Transverse colon (tissue), 4 donors: ENCODE measurements at regions not wholly inside any gene's neighbourhood (a gene's known extent, or its start where the extent isn't known, plus 50 kb on each side); places are given as distances from the start of the nearest gene placed in this dataset.

Experiments used
- CTCF ChIP-seq, 5 experiments: fragments of 200-600 bp in 3 of 5; fragments of 450-650 bp in 2 of 5; sonication (generic) in 3 of 5; IDR thresholded peaks; 1 replicate in 2 of 5; 2 replicates in 3 of 5; pipeline ENCODE4 v1.5.1; 2016 to 2017; ENCODE audit warnings: antibody characterized with exemption in 5 of 5, inconsistent platforms in 3 of 5, mild to moderate bottlenecking in 2 of 5, moderate library complexity in 1 of 5
- EP300 ChIP-seq: sonication (generic); formaldehyde crosslinking; IDR thresholded peaks from one replicate; pipeline ENCODE4 v1.6.1; 2017; ENCODE audit warnings: antibody characterized with exemption, low read depth
- POLR2A ChIP-seq: fragments of 450-650 bp; IDR thresholded peaks from one replicate; pipeline ENCODE4 v1.6.1; 2016; ENCODE audit warnings: antibody characterized with exemption, mild to moderate bottlenecking, moderate library complexity
- POLR2AphosphoS5 ChIP-seq, 3 donors: sonication (generic); formaldehyde crosslinking; IDR thresholded peaks; one replicate each; pipeline ENCODE4 v1.6.1; 2016; ENCODE audit warnings: antibody characterized with exemption in 3 of 3

- TF ChIP-seq CTCF (IDR thresholded peaks at IDR 0.05) (no peak), POLR2A (no peak), POLR2AphosphoS5 (IDR thresholded peaks at IDR 0.05) (no peak), EP300 (no peak)
Measured at GRCh38 chr10:29166713-29167112, 122.2 kb upstream of the LYZL1 start.
